CD4-positive, alpha-beta memory T cell (primary cell): ENCODE measurements at regions not wholly inside any gene's neighbourhood (a gene's known extent, or its start where the extent isn't known, plus 50 kb on each side); places are given as distances from the start of the nearest gene placed in this dataset.

ENCODE experiments used
- CTCF ChIA-PET: fragments of 350-600 bp; sonication (Branson Sonifier 250); formaldehyde crosslinking; loops from one replicate; lab custom pipeline; 2021; ENCODE audit warnings: inconsistent platforms; ENCODE audit not compliant: partially characterized antibody; lab: Charles Lee
- POLR2A ChIA-PET: fragments of 350-600 bp; sonication (Branson Sonifier 250); formaldehyde crosslinking; loops from one replicate; lab custom pipeline; 2021; ENCODE audit not compliant: partially characterized antibody; lab: Charles Lee
- DNase-seq, 5 donors: peaks; one replicate each; pipeline versions ENCODE4 v3.0.0 to v3.0.0-alpha.2; 2020 to 2022; ENCODE audit warnings: mixed read lengths in 1 of 5
- H3K27ac ChIP-seq: one replicate; pipeline ENCODE4 v1.7.0; 2013; ENCODE audit warnings: low read depth, low read length
- H3K27me3 ChIP-seq: 2 replicates; pipeline ENCODE4 v1.7.0; 2013; ENCODE audit warnings: mild to moderate bottlenecking, low read length, moderate library complexity; ENCODE audit not compliant: insufficient read depth
- H3K36me3 ChIP-seq: 2 replicates; pipeline ENCODE4 v1.7.0; 2013; ENCODE audit warnings: mild to moderate bottlenecking, low read length, moderate library complexity; ENCODE audit not compliant: insufficient read depth
- H3K4me1 ChIP-seq: 2 replicates; pipeline ENCODE4 v1.7.0; 2013; ENCODE audit warnings: mild to moderate bottlenecking, low read length, moderate library complexity; ENCODE audit not compliant: insufficient read depth
- H3K4me3 ChIP-seq, 2 donors: one replicate each; pipeline ENCODE4 v1.7.0; 2013; ENCODE audit warnings: low read length in 2 of 2, mild to moderate bottlenecking in 1 of 2
- H3K9me3 ChIP-seq, 2 donors: one replicate each; pipeline ENCODE4 v1.7.0; 2013; ENCODE audit warnings: low read length in 2 of 2, control low read depth in 1 of 2; ENCODE audit not compliant: control insufficient read depth in 1 of 2
- H3K27ac Mint-ChIP-seq, 7 donors: one replicate each; pipeline ENCODE4 v1.8.0; 2020 to 2021; ENCODE audit warnings: mixed read lengths in 7 of 7, mild to moderate bottlenecking in 6 of 7, inconsistent platforms in 3 of 7, moderate library complexity in 3 of 7
- H3K27me3 Mint-ChIP-seq, 2 donors: one replicate each; pipeline ENCODE4 v1.8.0; 2020 to 2021; ENCODE audit warnings: mixed read lengths in 2 of 2
- H3K36me3 Mint-ChIP-seq, 2 donors: one replicate each; pipeline ENCODE4 v1.8.0; 2020 to 2021; ENCODE audit warnings: mixed read lengths in 2 of 2, inconsistent platforms in 1 of 2, mild to moderate bottlenecking in 1 of 2
- H3K4me1 Mint-ChIP-seq, 4 donors: one replicate each; pipeline ENCODE4 v1.8.0; 2020 to 2021; ENCODE audit warnings: mixed read lengths in 4 of 4, mild to moderate bottlenecking in 1 of 4
- H3K4me3 Mint-ChIP-seq, 8 donors: one replicate each; pipeline ENCODE4 v1.8.0; 2020 to 2021; ENCODE audit warnings: mixed read lengths in 8 of 8, mild to moderate bottlenecking in 7 of 8, moderate library complexity in 6 of 8, inconsistent platforms in 3 of 8
- H3K9me3 Mint-ChIP-seq, 8 donors: one replicate each; pipeline ENCODE4 v1.8.0; 2020 to 2021; ENCODE audit warnings: mixed read lengths in 8 of 8, mild to moderate bottlenecking in 5 of 8, inconsistent platforms in 3 of 8, moderate library complexity in 1 of 8
- intact Hi-C: fragments of 100-400 bp; cut with micrococcal nuclease; formaldehyde crosslinking; loops from one replicate; pipeline ENCODE4 v1.15.1; 2023

DNA sequence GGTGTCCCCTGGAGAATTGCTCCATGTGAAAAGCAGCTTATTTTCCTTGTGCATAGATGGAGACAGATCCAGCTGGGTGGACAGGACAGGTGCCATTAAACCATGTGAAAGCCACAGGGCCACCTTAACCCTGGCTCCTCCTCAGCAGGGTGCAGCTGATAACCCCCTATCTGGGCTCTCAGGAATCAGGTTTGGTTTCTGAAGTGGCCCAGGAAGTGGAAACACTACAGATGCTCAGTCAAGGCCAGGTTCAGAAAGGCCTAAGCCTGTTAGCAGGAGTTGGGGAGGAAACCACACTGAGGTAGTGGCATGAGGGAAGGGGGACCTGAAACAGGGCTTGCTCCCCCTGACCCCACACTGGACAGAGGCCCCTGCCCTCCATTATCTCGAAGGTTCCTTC lies 217.0 kb downstream of the SPP2 start:
- Mint-ChIP-seq H3K4me1 (peaks cover 16 to 40% (median 20%) of the 10 kb centered on the region in 4 donors), H3K36me3 (no peaks in the 10 kb centered on the region), H3K27ac (no peak overlapping the region), H3K9me3 (peaks cover 0 to 1% (median 0%) of the 10 kb centered on the region in 8 donors), H3K4me3 (no peak overlapping the region), H3K27me3 (no peaks in the 10 kb centered on the region)
- CTCF ChIA-PET: interaction anchor here (1.2 to 3.2 kb wide), 3 partner anchors 22 to 132 kb away, joined by 3 to 11 read pairs (median 5); no protein-coding TSS in a partner anchor
- no peak for DNase-seq
- H3K9me3 ChIP-seq: no peaks in the 10 kb centered on the region
- no peaks in the 10 kb centered on the region for H3K27me3 ChIP-seq
- no peak overlapping the region for H3K27ac ChIP-seq
- no peak overlapping the region for H3K4me3 ChIP-seq
- peaks cover 18% of the 10 kb centered on the region for H3K4me1 ChIP-seq
- intact Hi-C loops: no loop called here
- no peaks in the 10 kb centered on the region for H3K36me3 ChIP-seq
- POLR2A ChIA-PET: no interaction called here

DNA sequence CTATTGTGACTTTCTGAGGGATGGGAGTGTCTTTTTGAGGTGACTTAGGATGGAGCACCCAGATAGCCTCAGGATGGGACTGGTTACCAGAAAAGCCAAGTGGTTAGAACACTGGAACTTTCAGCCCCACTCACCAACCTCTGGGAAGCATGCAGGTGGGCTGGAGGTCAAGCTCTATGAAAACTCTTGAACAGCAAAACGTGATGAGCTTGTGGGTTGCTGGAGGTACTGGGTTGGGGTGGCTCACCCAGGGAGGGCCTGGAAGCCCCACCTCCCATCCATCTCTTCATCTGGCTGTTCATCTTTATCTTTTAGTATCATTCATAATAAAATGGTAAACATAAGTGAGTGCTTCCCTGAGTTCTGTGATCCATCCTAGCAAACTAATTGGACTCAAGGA lies 216.4 kb downstream of the SPP2 start:
- ChIA-PET POLR2A (no interaction called here), CTCF (interaction anchor here (1.2 to 3.2 kb wide), 3 partner anchors 22 to 131 kb away, joined by 3 to 11 read pairs (median 5); no protein-coding TSS in a partner anchor)
- Histone ChIP-seq H3K27ac (no peak overlapping the region), H3K27me3 (no peaks in the 10 kb centered on the region), H3K36me3 (no peaks in the 10 kb centered on the region), H3K4me1 (peaks cover 12% of the 10 kb centered on the region), H3K4me3 (no peak overlapping the region), H3K9me3 (no peaks in the 10 kb centered on the region)
- intact Hi-C loops: no loop called here
- DNase-seq: no peak
- H3K27ac Mint-ChIP-seq: peak overlapping the region in 2 of 7 donors; percentile 12 to 16
- H3K4me3 Mint-ChIP-seq: no peak overlapping the region
- no peaks in the 10 kb centered on the region for H3K36me3 Mint-ChIP-seq
- H3K9me3 Mint-ChIP-seq: peaks cover 0 to 2% (median 0%) of the 10 kb centered on the region in 8 donors
- peaks cover 10 to 34% (median 14%) of the 10 kb centered on the region in 4 donors for H3K4me1 Mint-ChIP-seq
- H3K27me3 Mint-ChIP-seq: no peaks in the 10 kb centered on the region

- Histone ChIP-seq H3K4me3 (no peak overlapping the region), H3K36me3 (no peaks in the 10 kb centered on the region), H3K4me1 (peaks cover 10% of the 10 kb centered on the region), H3K27me3 (no peaks in the 10 kb centered on the region), H3K9me3 (no peaks in the 10 kb centered on the region), H3K27ac (no peak overlapping the region)
- H3K4me1 Mint-ChIP-seq: peaks cover 9 to 21% (median 15%) of the 10 kb centered on the region in 4 donors
- peaks cover 0 to 2% (median 0%) of the 10 kb centered on the region in 8 donors for H3K9me3 Mint-ChIP-seq
- CTCF ChIA-PET: no interaction called here
- H3K27ac Mint-ChIP-seq: no peak overlapping the region
- intact Hi-C loops: no loop called here
- no peak overlapping the region for H3K4me3 Mint-ChIP-seq
- no peaks in the 10 kb centered on the region for H3K36me3 Mint-ChIP-seq
- H3K27me3 Mint-ChIP-seq: no peaks in the 10 kb centered on the region
- POLR2A ChIA-PET: no interaction called here
- DNase-seq: no peak
Measured at GRCh38 chr2:234265206-234265605, 214.7 kb downstream of the SPP2 start.

- CTCF ChIA-PET: no interaction called here
- intact Hi-C loops: no loop called here
- no peak for DNase-seq
- peaks cover 8 to 20% (median 13%) of the 10 kb centered on the region in 4 donors for H3K4me1 Mint-ChIP-seq
- peaks cover 0 to 1% of the 10 kb centered on the region in 2 donors for H3K27me3 Mint-ChIP-seq
- no peak overlapping the region for H3K4me3 ChIP-seq
- POLR2A ChIA-PET: no interaction called here
- H3K36me3 ChIP-seq: no peaks in the 10 kb centered on the region
- no peaks in the 10 kb centered on the region for H3K9me3 ChIP-seq
- no peaks in the 10 kb centered on the region for H3K27me3 ChIP-seq
- H3K4me3 Mint-ChIP-seq: no peak overlapping the region
- no peaks in the 10 kb centered on the region for H3K4me1 ChIP-seq
- H3K36me3 Mint-ChIP-seq: no peaks in the 10 kb centered on the region
- H3K27ac Mint-ChIP-seq: peak overlapping the region in 1 of 7 donors; percentile 25
- H3K27ac ChIP-seq: no peak overlapping the region
- H3K9me3 Mint-ChIP-seq: peaks cover 0 to 2% (median 0%) of the 10 kb centered on the region in 8 donors
Measured at GRCh38 chr2:234261736-234262135, 211.2 kb downstream of the SPP2 start.

- no peak overlapping the region for H3K4me3 ChIP-seq
- Mint-ChIP-seq H3K27ac (no peak overlapping the region), H3K4me1 (peaks cover 14 to 27% (median 18%) of the 10 kb centered on the region in 4 donors), H3K4me3 (peak overlapping the region in 1 of 8 donors; percentile 16), H3K9me3 (peaks cover 0 to 2% (median 0%) of the 10 kb centered on the region in 8 donors), H3K27me3 (peaks cover 0 to 1% of the 10 kb centered on the region in 2 donors), H3K36me3 (no peaks in the 10 kb centered on the region)
- no peaks in the 10 kb centered on the region for H3K36me3 ChIP-seq
- ChIA-PET CTCF (no interaction called here), POLR2A (no interaction called here)
- H3K27me3 ChIP-seq: no peaks in the 10 kb centered on the region
- H3K27ac ChIP-seq: no peak overlapping the region
- DNase-seq: no peak
- H3K4me1 ChIP-seq: no peaks in the 10 kb centered on the region
- intact Hi-C loops: no loop called here
- no peaks in the 10 kb centered on the region for H3K9me3 ChIP-seq
Measured at GRCh38 chr2:234259440-234259839, 208.9 kb downstream of the SPP2 start.

- H3K4me3 ChIP-seq: no peak overlapping the region
- ChIA-PET CTCF (interaction anchor here (0.9 to 1.1 kb wide), 2 partner anchors 22 to 123 kb away, joined by 4 to 5 read pairs; no protein-coding TSS in a partner anchor), POLR2A (no interaction called here)
- H3K36me3 Mint-ChIP-seq: no peaks in the 10 kb centered on the region
- H3K4me3 Mint-ChIP-seq: no peak overlapping the region
- no peak for DNase-seq
- no peaks in the 10 kb centered on the region for H3K9me3 ChIP-seq
- H3K27ac ChIP-seq: no peak overlapping the region
- no peaks in the 10 kb centered on the region for H3K4me1 ChIP-seq
- H3K4me1 Mint-ChIP-seq: peaks cover 14 to 27% (median 18%) of the 10 kb centered on the region in 4 donors
- no peaks in the 10 kb centered on the region for H3K36me3 ChIP-seq
- peaks cover 0 to 1% of the 10 kb centered on the region in 2 donors for H3K27me3 Mint-ChIP-seq
- peak overlapping the region in 1 of 7 donors; percentile 23 for H3K27ac Mint-ChIP-seq
- peaks cover 0 to 2% (median 0%) of the 10 kb centered on the region in 8 donors for H3K9me3 Mint-ChIP-seq
- intact Hi-C loops: no loop called here
- no peaks in the 10 kb centered on the region for H3K27me3 ChIP-seq
Measured at GRCh38 chr2:234258562-234259141, 208.2 kb downstream of the SPP2 start.

DNA sequence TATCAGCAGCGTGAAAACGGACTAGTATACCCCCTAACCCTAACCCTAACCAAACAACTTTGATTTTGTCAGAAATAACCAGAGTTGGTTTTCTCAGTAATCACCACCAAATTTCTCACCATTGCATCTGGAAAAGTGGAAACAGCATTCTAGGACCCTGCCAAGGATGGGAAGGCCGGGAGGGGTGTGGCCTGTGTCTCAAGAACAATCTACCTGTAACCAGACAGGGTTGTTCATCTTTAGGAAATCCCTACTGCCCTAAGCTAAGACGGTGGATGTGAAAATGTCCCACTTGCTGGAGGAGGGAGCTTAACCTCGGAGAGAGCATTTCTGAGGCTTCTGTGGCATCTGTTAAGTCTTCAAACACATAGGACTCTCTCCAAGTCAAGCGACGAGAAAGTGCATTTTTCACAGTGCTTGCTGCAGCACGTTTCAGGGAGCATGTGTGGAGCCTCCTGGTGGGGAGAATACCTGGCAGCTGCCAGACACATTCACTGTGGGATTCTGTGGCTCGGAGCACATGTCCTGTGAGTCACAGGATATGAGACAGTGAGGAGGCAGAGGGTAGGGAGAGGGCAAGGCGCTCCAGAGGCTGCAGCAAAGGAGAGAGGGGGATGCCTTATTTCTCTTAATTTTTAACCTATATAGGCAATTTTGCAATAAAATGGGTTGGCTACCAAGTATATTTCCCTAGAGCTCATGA lies 207.5 kb downstream of the SPP2 start:
- Mint-ChIP-seq H3K36me3 (no peaks in the 10 kb centered on the region), H3K4me3 (peak overlapping the region in 1 of 8 donors; percentile 29), H3K4me1 (peaks cover 14 to 27% (median 18%) of the 10 kb centered on the region in 4 donors), H3K27me3 (peaks cover 0 to 1% of the 10 kb centered on the region in 2 donors), H3K27ac (peak overlapping the region in 2 of 7 donors; percentile 14 to 36), H3K9me3 (peaks cover 0 to 2% (median 0%) of the 10 kb centered on the region in 8 donors)
- DNase-seq: peak in 1 of 5 donors; percentile 56
- H3K4me1 ChIP-seq: no peaks in the 10 kb centered on the region
- no peaks in the 10 kb centered on the region for H3K27me3 ChIP-seq
- H3K27ac ChIP-seq: no peak overlapping the region
- intact Hi-C loops: no loop called here
- POLR2A ChIA-PET: no interaction called here
- H3K9me3 ChIP-seq: no peaks in the 10 kb centered on the region
- no peaks in the 10 kb centered on the region for H3K36me3 ChIP-seq
- CTCF ChIA-PET: interaction anchor here (0.9 to 1.2 kb wide), 3 partner anchors 23 to 123 kb away, joined by 3 to 5 read pairs (median 4); no protein-coding TSS in a partner anchor
- H3K4me3 ChIP-seq: no peak overlapping the region
